ENCODE measurements at regions not wholly inside any gene's neighbourhood (a gene's known extent, or its start where the extent isn't known, plus 50 kb on each side); places are given as distances from the start of the nearest gene placed in this dataset.

GRCh38 chr3:145983101-145983500 is 177.9 kb downstream of the PLOD2 start:
- no peak for DNase-seq

All from DMS 273 treated with DMSO at 0.1 percent for 48 hours (cell line).